HEK293 (cell line): ENCODE measurements at regions not wholly inside any gene's neighbourhood (a gene's known extent, or its start where the extent isn't known, plus 50 kb on each side); places are given as distances from the start of the nearest gene placed in this dataset.

Source experiments
- CTCF ChIA-PET: fragments of 350-600 bp; formaldehyde crosslinking; extraction: SDS; loops from one replicate; lab custom pipeline; 2021; ENCODE audit warnings: antibody characterized with exemption; lab: Yijun Ruan, JAX
- POLR2A ChIA-PET: fragments of 300-600 bp; formaldehyde crosslinking; extraction: SDS; loops from one replicate; lab custom pipeline; 2020; ENCODE audit warnings: antibody characterized with exemption, inconsistent platforms; lab: Yijun Ruan, JAX
- H3K27ac ChIP-seq: fragments of 200-500 bp; sonication (Bioruptor generic); 2 replicates; pipeline ENCODE4 v1.5.1; 2014; ENCODE audit warnings: low read depth, low read length, control low read depth, inconsistent platforms; ENCODE audit errors: extremely low read depth
- H3K36me3 ChIP-seq, 2 experiments: fragments of 200-500 bp in 1 of 2; sonication (Bioruptor generic) in 1 of 2; 1 replicate in 1 of 2; 2 replicates in 1 of 2; pipeline ENCODE4 v1.5.1; 2014 to 2017; ENCODE audit warnings: inconsistent platforms in 2 of 2, low read length in 2 of 2; ENCODE audit not compliant: control insufficient read depth in 2 of 2, insufficient read depth in 1 of 2
- H3K4me1 ChIP-seq: fragments of 200-500 bp; sonication (Bioruptor generic); 2 replicates; pipeline ENCODE4 v1.5.1; 2014; ENCODE audit warnings: mild to moderate bottlenecking, low read length, inconsistent platforms; ENCODE audit not compliant: control insufficient read depth, insufficient read depth
- H3K4me3 ChIP-seq: 2 replicates; pipeline ENCODE4 v1.5.1; 2011; ENCODE audit warnings: low read depth, mild to moderate bottlenecking, control low read depth, low read length, moderate library complexity
- H3K9me3 ChIP-seq: fragments of 200-500 bp; sonication (Bioruptor generic); 2 replicates; pipeline ENCODE4 v1.5.1; 2014; ENCODE audit warnings: low read depth, low read length, inconsistent platforms; ENCODE audit not compliant: control insufficient read depth, insufficient read depth
- KLF10 ChIP-seq: fragments of 450-650 bp; IDR thresholded peaks from 2 replicates; pipeline ENCODE4 v1.5.1; 2018; ENCODE audit warnings: missing biosample characterization, mild to moderate bottlenecking, missing genetic modification characterization
- MYNN ChIP-seq: fragments of 450-650 bp; formaldehyde crosslinking; IDR thresholded peaks from 2 replicates; pipeline ENCODE4 v1.5.1; 2016; ENCODE audit warnings: missing biosample characterization, missing genetic modification characterization, borderline replicate concordance
- OVOL3 ChIP-seq: fragments of 450-650 bp; formaldehyde crosslinking; IDR thresholded peaks from 2 replicates; pipeline ENCODE4 v1.5.1; 2016; ENCODE audit warnings: missing biosample characterization, missing genetic modification characterization
- SP3 ChIP-seq: fragments of 450-650 bp; formaldehyde crosslinking; IDR thresholded peaks from 2 replicates; pipeline ENCODE4 v1.5.1; 2016; ENCODE audit warnings: missing biosample characterization, missing genetic modification characterization
- ZBTB7A ChIP-seq: fragments of 450-650 bp; formaldehyde crosslinking; IDR thresholded peaks from 2 replicates; pipeline ENCODE4 v1.5.1; 2016; ENCODE audit warnings: low read depth, missing biosample characterization, missing genetic modification characterization
- ZNF175 ChIP-seq: fragments of 450-650 bp; formaldehyde crosslinking; IDR thresholded peaks from 2 replicates; pipeline ENCODE4 v1.5.1; 2016; ENCODE audit warnings: missing biosample characterization, missing genetic modification characterization
- ZNF223 ChIP-seq: fragments of 450-650 bp; formaldehyde crosslinking; IDR thresholded peaks from 2 replicates; pipeline ENCODE4 v1.5.1; 2016; ENCODE audit warnings: missing biosample characterization, missing genetic modification characterization
- ZNF24 ChIP-seq: fragments of 450-650 bp; formaldehyde crosslinking; IDR thresholded peaks from 2 replicates; pipeline ENCODE4 v1.5.1; 2016; ENCODE audit warnings: missing biosample characterization, missing genetic modification characterization
- ZNF37A ChIP-seq: fragments of 450-650 bp; IDR thresholded peaks from 2 replicates; pipeline ENCODE4 v1.5.1; 2018; ENCODE audit warnings: missing biosample characterization, missing genetic modification characterization
- ZNF391 ChIP-seq: fragments of 450-650 bp; formaldehyde crosslinking; IDR thresholded peaks from 2 replicates; pipeline ENCODE4 v1.5.1; 2016; ENCODE audit warnings: low read depth, missing biosample characterization, missing genetic modification characterization, borderline replicate concordance
- ZNF529 ChIP-seq: fragments of 450-650 bp; formaldehyde crosslinking; IDR thresholded peaks from 2 replicates; pipeline ENCODE4 v1.5.1; 2017; ENCODE audit warnings: missing genetic modification characterization, missing biosample characterization; ENCODE audit not compliant: insufficient replicate concordance
- ZNF558 ChIP-seq: fragments of 450-650 bp; formaldehyde crosslinking; IDR thresholded peaks from 2 replicates; pipeline ENCODE4 v1.5.1; 2016; ENCODE audit warnings: missing biosample characterization, missing genetic modification characterization
- ZNF585B ChIP-seq: fragments of 450-650 bp; formaldehyde crosslinking; IDR thresholded peaks from 2 replicates; pipeline ENCODE4 v1.5.1; 2016; ENCODE audit warnings: missing biosample characterization, missing genetic modification characterization
- ZNF600 ChIP-seq: fragments of 450-650 bp; formaldehyde crosslinking; IDR thresholded peaks from 2 replicates; pipeline ENCODE4 v1.5.1; 2016; ENCODE audit warnings: missing biosample characterization, missing genetic modification characterization
- ZNF654 ChIP-seq: fragments of 450-650 bp; formaldehyde crosslinking; IDR thresholded peaks from 2 replicates; pipeline ENCODE4 v1.5.1; 2016; ENCODE audit warnings: low read depth, missing biosample characterization, missing genetic modification characterization
- ZNF658 ChIP-seq: fragments of 450-650 bp; formaldehyde crosslinking; IDR thresholded peaks from 2 replicates; pipeline ENCODE4; 2016; ENCODE audit warnings: missing biosample characterization, missing genetic modification characterization
- ZNF707 ChIP-seq: fragments of 450-650 bp; formaldehyde crosslinking; IDR thresholded peaks from 2 replicates; pipeline ENCODE4 v1.5.1; 2016; ENCODE audit warnings: missing biosample characterization, missing genetic modification characterization
- ZNF768 ChIP-seq: fragments of 450-650 bp; formaldehyde crosslinking; IDR thresholded peaks from 2 replicates; pipeline ENCODE4 v1.5.1; 2018; ENCODE audit warnings: missing biosample characterization, mild to moderate bottlenecking, missing genetic modification characterization
- TF ChIP-seq, protein P1 (sequence below): fragments of 450-650 bp; formaldehyde crosslinking; IDR thresholded peaks from 2 replicates; pipeline ENCODE4 v1.5.1; 2017; ENCODE audit warnings: missing biosample characterization, missing genetic modification characterization
- TF ChIP-seq, protein P2 (sequence below): fragments of 450-650 bp; formaldehyde crosslinking; IDR thresholded peaks from 2 replicates; pipeline ENCODE4 v1.5.1; 2016; ENCODE audit warnings: missing biosample characterization, missing genetic modification characterization, borderline replicate concordance
- TF ChIP-seq, protein P3 (sequence below): fragments of 450-650 bp; formaldehyde crosslinking; IDR thresholded peaks from 2 replicates; pipeline ENCODE4 v1.5.1; 2016; ENCODE audit warnings: missing biosample characterization, missing genetic modification characterization, borderline replicate concordance
- TF ChIP-seq, protein P4 (sequence below): fragments of 450-650 bp; formaldehyde crosslinking; conservative IDR thresholded peaks from 2 replicates; pipeline ENCODE4 v1.5.1; 2016; ENCODE audit warnings: low read depth, missing biosample characterization, missing genetic modification characterization
- TF ChIP-seq, protein P5 (sequence below): sonication (generic); formaldehyde crosslinking; IDR thresholded peaks from 2 replicates; pipeline ENCODE4 v1.8.1; 2022; ENCODE audit warnings: mild to moderate bottlenecking, moderate library complexity, missing genetic modification reagents
- TF ChIP-seq, protein P6 (sequence below): fragments of 450-650 bp; formaldehyde crosslinking; IDR thresholded peaks from 2 replicates; pipeline ENCODE4 v1.5.1; 2016; ENCODE audit warnings: missing biosample characterization, missing genetic modification characterization

DNA sequence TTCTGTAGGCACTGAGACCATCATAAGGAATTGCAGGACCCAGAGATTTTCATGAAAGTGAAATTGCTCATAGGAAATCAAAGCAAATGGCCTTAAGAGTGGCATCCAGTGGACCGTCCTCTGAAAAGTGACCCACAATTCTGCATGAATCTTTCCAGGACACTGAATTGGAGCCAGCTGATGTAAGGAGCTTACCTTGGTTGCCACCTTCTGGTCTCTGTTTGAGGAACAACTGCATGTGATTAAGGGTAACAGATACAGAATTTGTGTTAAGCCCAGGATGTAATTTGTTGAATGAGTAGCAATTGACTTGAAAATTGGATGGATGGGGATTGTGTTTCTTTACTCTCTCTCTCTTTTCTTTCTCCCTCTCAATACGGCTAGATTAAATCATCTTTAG lies 49.9 kb upstream of the GAS1 start:
- H3K36me3 ChIP-seq = no peaks in the 10 kb centered on the region
- H3K4me3 ChIP-seq = no peak overlapping the region
- no peaks in the 10 kb centered on the region for H3K9me3 ChIP-seq
- H3K27ac ChIP-seq = no peak overlapping the region
- ChIA-PET POLR2A (no interaction called here), CTCF (no interaction called here)
- H3K4me1 ChIP-seq = peaks cover 5% of the 10 kb centered on the region
- TF ChIP-seq OVOL3 (tag by site-specific recombination) = no peak
- no peak for TF ChIP-seq ZNF37A (tag by site-specific recombination)
- TF ChIP-seq, protein P1, sequence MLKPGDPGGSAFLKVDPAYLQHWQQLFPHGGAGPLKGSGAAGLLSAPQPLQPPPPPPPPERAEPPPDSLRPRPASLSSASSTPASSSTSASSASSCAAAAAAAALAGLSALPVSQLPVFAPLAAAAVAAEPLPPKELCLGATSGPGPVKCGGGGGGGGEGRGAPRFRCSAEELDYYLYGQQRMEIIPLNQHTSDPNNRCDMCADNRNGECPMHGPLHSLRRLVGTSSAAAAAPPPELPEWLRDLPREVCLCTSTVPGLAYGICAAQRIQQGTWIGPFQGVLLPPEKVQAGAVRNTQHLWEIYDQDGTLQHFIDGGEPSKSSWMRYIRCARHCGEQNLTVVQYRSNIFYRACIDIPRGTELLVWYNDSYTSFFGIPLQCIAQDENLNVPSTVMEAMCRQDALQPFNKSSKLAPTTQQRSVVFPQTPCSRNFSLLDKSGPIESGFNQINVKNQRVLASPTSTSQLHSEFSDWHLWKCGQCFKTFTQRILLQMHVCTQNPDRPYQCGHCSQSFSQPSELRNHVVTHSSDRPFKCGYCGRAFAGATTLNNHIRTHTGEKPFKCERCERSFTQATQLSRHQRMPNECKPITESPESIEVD = no peak
- TF ChIP-seq ZNF654 (tag by site-specific recombination) = no peak
- TF ChIP-seq ZNF391 (tag by site-specific recombination) = no peak
- no peak for TF ChIP-seq ZBTB7A
- TF ChIP-seq, protein P2, sequence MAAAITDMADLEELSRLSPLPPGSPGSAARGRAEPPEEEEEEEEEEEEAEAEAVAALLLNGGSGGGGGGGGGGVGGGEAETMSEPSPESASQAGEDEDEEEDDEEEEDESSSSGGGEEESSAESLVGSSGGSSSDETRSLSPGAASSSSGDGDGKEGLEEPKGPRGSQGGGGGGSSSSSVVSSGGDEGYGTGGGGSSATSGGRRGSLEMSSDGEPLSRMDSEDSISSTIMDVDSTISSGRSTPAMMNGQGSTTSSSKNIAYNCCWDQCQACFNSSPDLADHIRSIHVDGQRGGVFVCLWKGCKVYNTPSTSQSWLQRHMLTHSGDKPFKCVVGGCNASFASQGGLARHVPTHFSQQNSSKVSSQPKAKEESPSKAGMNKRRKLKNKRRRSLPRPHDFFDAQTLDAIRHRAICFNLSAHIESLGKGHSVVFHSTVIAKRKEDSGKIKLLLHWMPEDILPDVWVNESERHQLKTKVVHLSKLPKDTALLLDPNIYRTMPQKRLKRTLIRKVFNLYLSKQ = no peak
- TF ChIP-seq ZNF768 = no peak
- TF ChIP-seq, protein P3, sequence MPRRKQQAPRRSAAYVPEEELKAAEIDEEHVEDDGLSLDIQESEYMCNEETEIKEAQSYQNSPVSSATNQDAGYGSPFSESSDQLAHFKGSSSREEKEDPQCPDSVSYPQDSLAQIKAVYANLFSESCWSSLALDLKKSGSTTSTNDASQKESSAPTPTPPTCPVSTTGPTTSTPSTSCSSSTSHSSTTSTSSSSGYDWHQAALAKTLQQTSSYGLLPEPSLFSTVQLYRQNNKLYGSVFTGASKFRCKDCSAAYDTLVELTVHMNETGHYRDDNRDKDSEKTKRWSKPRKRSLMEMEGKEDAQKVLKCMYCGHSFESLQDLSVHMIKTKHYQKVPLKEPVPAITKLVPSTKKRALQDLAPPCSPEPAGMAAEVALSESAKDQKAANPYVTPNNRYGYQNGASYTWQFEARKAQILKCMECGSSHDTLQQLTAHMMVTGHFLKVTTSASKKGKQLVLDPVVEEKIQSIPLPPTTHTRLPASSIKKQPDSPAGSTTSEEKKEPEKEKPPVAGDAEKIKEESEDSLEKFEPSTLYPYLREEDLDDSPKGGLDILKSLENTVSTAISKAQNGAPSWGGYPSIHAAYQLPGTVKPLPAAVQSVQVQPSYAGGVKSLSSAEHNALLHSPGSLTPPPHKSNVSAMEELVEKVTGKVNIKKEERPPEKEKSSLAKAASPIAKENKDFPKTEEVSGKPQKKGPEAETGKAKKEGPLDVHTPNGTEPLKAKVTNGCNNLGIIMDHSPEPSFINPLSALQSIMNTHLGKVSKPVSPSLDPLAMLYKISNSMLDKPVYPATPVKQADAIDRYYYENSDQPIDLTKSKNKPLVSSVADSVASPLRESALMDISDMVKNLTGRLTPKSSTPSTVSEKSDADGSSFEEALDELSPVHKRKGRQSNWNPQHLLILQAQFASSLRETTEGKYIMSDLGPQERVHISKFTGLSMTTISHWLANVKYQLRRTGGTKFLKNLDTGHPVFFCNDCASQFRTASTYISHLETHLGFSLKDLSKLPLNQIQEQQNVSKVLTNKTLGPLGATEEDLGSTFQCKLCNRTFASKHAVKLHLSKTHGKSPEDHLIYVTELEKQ (tag by site-specific recombination) = no peak
- TF ChIP-seq ZNF585B = no peak

- H3K4me3 ChIP-seq = no peak overlapping the region
- TF ChIP-seq ZNF600 (tag by site-specific recombination) = no peak
- TF ChIP-seq MYNN (tag by site-specific recombination) = no peak
- TF ChIP-seq, protein P4, sequence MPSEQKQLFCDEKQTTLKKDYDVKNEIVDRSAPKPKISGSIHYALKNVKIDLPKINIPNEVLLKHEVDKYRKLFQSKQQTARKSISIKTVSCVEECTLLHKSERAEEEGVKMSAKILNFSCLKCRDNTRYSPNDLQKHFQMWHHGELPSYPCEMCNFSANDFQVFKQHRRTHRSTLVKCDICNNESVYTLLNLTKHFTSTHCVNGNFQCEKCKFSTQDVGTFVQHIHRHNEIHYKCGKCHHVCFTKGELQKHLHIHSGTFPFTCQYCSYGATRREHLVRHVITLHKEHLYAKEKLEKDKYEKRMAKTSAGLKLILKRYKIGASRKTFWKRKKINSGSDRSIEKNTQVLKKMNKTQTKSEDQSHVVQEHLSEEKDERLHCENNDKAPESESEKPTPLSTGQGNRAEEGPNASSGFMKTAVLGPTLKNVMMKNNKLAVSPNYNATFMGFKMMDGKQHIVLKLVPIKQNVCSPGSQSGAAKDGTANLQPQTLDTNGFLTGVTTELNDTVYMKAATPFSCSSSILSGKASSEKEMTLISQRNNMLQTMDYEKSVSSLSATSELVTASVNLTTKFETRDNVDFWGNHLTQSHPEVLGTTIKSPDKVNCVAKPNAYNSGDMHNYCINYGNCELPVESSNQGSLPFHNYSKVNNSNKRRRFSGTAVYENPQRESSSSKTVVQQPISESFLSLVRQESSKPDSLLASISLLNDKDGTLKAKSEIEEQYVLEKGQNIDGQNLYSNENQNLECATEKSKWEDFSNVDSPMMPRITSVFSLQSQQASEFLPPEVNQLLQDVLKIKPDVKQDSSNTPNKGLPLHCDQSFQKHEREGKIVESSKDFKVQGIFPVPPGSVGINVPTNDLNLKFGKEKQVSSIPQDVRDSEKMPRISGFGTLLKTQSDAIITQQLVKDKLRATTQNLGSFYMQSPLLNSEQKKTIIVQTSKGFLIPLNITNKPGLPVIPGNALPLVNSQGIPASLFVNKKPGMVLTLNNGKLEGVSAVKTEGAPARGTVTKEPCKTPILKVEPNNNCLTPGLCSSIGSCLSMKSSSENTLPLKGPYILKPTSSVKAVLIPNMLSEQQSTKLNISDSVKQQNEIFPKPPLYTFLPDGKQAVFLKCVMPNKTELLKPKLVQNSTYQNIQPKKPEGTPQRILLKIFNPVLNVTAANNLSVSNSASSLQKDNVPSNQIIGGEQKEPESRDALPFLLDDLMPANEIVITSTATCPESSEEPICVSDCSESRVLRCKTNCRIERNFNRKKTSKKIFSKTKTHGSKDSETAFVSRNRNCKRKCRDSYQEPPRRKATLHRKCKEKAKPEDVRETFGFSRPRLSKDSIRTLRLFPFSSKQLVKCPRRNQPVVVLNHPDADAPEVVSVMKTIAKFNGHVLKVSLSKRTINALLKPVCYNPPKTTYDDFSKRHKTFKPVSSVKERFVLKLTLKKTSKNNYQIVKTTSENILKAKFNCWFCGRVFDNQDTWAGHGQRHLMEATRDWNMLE (tag by site-specific recombination) = no peak
- TF ChIP-seq, protein P5, sequence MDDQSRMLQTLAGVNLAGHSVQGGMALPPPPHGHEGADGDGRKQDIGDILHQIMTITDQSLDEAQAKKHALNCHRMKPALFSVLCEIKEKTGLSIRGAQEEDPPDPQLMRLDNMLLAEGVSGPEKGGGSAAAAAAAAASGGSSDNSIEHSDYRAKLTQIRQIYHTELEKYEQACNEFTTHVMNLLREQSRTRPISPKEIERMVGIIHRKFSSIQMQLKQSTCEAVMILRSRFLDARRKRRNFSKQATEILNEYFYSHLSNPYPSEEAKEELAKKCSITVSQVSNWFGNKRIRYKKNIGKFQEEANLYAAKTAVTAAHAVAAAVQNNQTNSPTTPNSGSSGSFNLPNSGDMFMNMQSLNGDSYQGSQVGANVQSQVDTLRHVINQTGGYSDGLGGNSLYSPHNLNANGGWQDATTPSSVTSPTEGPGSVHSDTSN (CRISPR knock-in tag) = no peak
- TF ChIP-seq ZNF529 (tag by site-specific recombination) = no peak
- no peak for TF ChIP-seq ZNF558 (tag by site-specific recombination)
- no peak for TF ChIP-seq SP3 (tag by site-specific recombination)
- no peak for TF ChIP-seq ZNF24 (tag by site-specific recombination)
- no peak for TF ChIP-seq ZNF658 (tag by site-specific recombination)
- no peak for TF ChIP-seq KLF10 (tag by site-specific recombination)
- TF ChIP-seq, protein P6, sequence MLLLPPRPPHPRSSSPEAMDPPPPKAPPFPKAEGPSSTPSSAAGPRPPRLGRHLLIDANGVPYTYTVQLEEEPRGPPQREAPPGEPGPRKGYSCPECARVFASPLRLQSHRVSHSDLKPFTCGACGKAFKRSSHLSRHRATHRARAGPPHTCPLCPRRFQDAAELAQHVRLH (tag by site-specific recombination) = no peak
- no peak for TF ChIP-seq ZNF175 (tag by site-specific recombination)
- TF ChIP-seq ZNF223 (tag by site-specific recombination) = no peak
- TF ChIP-seq ZNF707 (tag by site-specific recombination) = no peak
These were observed 50.6 kb upstream of the GAS1 start for GRCh38 chr9:86997951-86998350.

More at GRCh38 chr9:86997951-86998350, 50.6 kb upstream of the GAS1 start:
- H3K4me1 ChIP-seq = peaks cover 5% of the 10 kb centered on the region
- H3K27ac ChIP-seq = no peak overlapping the region
- ChIA-PET POLR2A (interaction anchor here (0.5 to 1.0 kb wide), 3 partner anchors 50 to 996 kb away, joined by 3 read pairs; partner anchors contain the start of gene GAS1), CTCF (interaction anchor here (1.1 kb wide), 1 partner anchor 327 kb away, joined by 3 read pairs; no protein-coding TSS in a partner anchor)
- H3K9me3 ChIP-seq = no peaks in the 10 kb centered on the region
- no peaks in the 10 kb centered on the region for H3K36me3 ChIP-seq
